Mesenchymal stem cell (in vitro differentiated cells and primary cell): ENCODE measurements at regions not wholly inside any gene's neighbourhood (a gene's known extent, or its start where the extent isn't known, plus 50 kb on each side); places are given as distances from the start of the nearest gene placed in this dataset.

Source experiments
- DNase-seq: peaks from one replicate; pipeline ENCODE4 v3.0.0-alpha.2; 2013
- H2AFZ ChIP-seq: one replicate; pipeline ENCODE4 v1.6.1; 2013; ENCODE audit warnings: low read depth, mild to moderate bottlenecking, control low read depth, inconsistent platforms, low read length, moderate library complexity
- H2AK5ac ChIP-seq: 2 replicates; pipeline ENCODE4 v1.6.1; 2013; ENCODE audit warnings: low read length, moderate library complexity, mild to moderate bottlenecking, inconsistent platforms; ENCODE audit not compliant: severe bottlenecking
- H2BK120ac ChIP-seq: one replicate; pipeline ENCODE4 v1.6.1; 2013; ENCODE audit warnings: low read depth, mild to moderate bottlenecking, inconsistent platforms, low read length, moderate library complexity
- H2BK12ac ChIP-seq, 2 experiments: one replicate each; pipeline ENCODE4 v1.6.1; 2013; ENCODE audit warnings: inconsistent platforms in 2 of 2, low read length in 2 of 2, mild to moderate bottlenecking in 2 of 2, moderate library complexity in 2 of 2, control low read depth in 1 of 2
- H2BK15ac ChIP-seq: one replicate; pipeline ENCODE4 v1.6.1; 2013; ENCODE audit warnings: mild to moderate bottlenecking, low read depth, inconsistent platforms; ENCODE audit not compliant: poor library complexity, severe bottlenecking
- H2BK5ac ChIP-seq: 2 replicates; pipeline ENCODE4 v1.6.1; 2013; ENCODE audit warnings: low read depth, mild to moderate bottlenecking, low read length, control low read depth, inconsistent platforms; ENCODE audit not compliant: poor library complexity, severe bottlenecking
- H3K14ac ChIP-seq, 2 experiments: one replicate each; pipeline ENCODE4 v1.6.1; 2013; ENCODE audit warnings: inconsistent platforms in 2 of 2, low read length in 2 of 2, control low read depth in 1 of 2, mild to moderate bottlenecking in 1 of 2, moderate library complexity in 1 of 2
- H3K18ac ChIP-seq, 2 experiments: one replicate each; pipeline ENCODE4 v1.6.1; 2013; ENCODE audit warnings: inconsistent platforms in 2 of 2, low read length in 2 of 2, control low read depth in 1 of 2, low read depth in 1 of 2, mild to moderate bottlenecking in 1 of 2
- H3K23ac ChIP-seq, 2 experiments: one replicate each; pipeline ENCODE4 v1.6.1; 2013; ENCODE audit warnings: inconsistent platforms in 2 of 2, low read length in 2 of 2, mild to moderate bottlenecking in 2 of 2, moderate library complexity in 2 of 2, control low read depth in 1 of 2
- H3K27ac ChIP-seq: 2 replicates; pipeline ENCODE4 v1.5.1; 2013; ENCODE audit warnings: mild to moderate bottlenecking, moderate library complexity, low read length, control low read depth, inconsistent platforms; ENCODE audit not compliant: poor library complexity, severe bottlenecking
- H3K27me3 ChIP-seq, 2 experiments: 2 replicates each; pipeline versions ENCODE4 v1.6.1 to v1.7.0; 2013; ENCODE audit warnings: low read length in 2 of 2, mild to moderate bottlenecking in 2 of 2, moderate library complexity in 2 of 2, control low read depth in 1 of 2, inconsistent platforms in 1 of 2; ENCODE audit not compliant: control insufficient read depth in 1 of 2, insufficient read depth in 1 of 2
- H3K36me3 ChIP-seq, 2 experiments: 2 replicates each; pipeline versions ENCODE4 v1.6.1 to v1.7.0; 2013; ENCODE audit warnings: low read length in 2 of 2, control low read depth in 1 of 2, inconsistent platforms in 1 of 2, low read depth in 1 of 2, mild to moderate bottlenecking in 1 of 2; ENCODE audit not compliant: insufficient read depth in 2 of 2, control insufficient read depth in 1 of 2
- H3K4ac ChIP-seq, 2 experiments: one replicate each; pipeline ENCODE4 v1.6.1; 2013; ENCODE audit warnings: inconsistent platforms in 2 of 2, low read length in 2 of 2, mild to moderate bottlenecking in 2 of 2, moderate library complexity in 2 of 2, control low read depth in 1 of 2, low read depth in 1 of 2
- H3K4me1 ChIP-seq: 2 replicates; pipeline ENCODE4 v1.6.1; 2013; ENCODE audit warnings: low read depth, low read length, control low read depth; ENCODE audit not compliant: control insufficient read depth, insufficient read depth
- H3K4me2 ChIP-seq: 2 replicates; pipeline ENCODE4 v1.6.1; 2013; ENCODE audit warnings: low read length, mild to moderate bottlenecking, inconsistent platforms; ENCODE audit not compliant: poor library complexity, severe bottlenecking
- H3K4me3 ChIP-seq, 2 experiments: 2 replicates each; pipeline versions ENCODE4 v1.5.1 to v1.7.0; 2013; ENCODE audit warnings: low read length in 2 of 2, mild to moderate bottlenecking in 2 of 2, control low read depth in 1 of 2, low read depth in 1 of 2; ENCODE audit not compliant: insufficient read depth in 1 of 2
- H3K79me1 ChIP-seq: replicated peaks from 2 replicates; pipeline ENCODE4 v1.6.1; 2013; ENCODE audit warnings: mild to moderate bottlenecking, control low read depth, low read length, inconsistent platforms; ENCODE audit not compliant: poor library complexity, severe bottlenecking
- H3K9ac ChIP-seq: 2 replicates; pipeline ENCODE4 v1.7.0; 2013; ENCODE audit warnings: mild to moderate bottlenecking, low read length, moderate library complexity
- H3K9me3 ChIP-seq: 2 replicates; pipeline ENCODE4 v1.7.0; 2013; ENCODE audit warnings: mild to moderate bottlenecking, low read length; ENCODE audit not compliant: control insufficient read depth
- H4K8ac ChIP-seq: one replicate; pipeline ENCODE4 v1.6.1; 2013; ENCODE audit warnings: inconsistent platforms, mild to moderate bottlenecking, low read length, moderate library complexity
- H4K91ac ChIP-seq: one replicate; pipeline ENCODE4 v1.6.1; 2013; ENCODE audit warnings: mild to moderate bottlenecking, low read length, inconsistent platforms
- WGBS: methylation state at CpG from one replicate; pipeline ENCODE4 v1.1.7; 2013; ENCODE audit warnings: mixed read lengths; 5-methylcytosine and 5-hydroxymethylcytosine counted together

DNA sequence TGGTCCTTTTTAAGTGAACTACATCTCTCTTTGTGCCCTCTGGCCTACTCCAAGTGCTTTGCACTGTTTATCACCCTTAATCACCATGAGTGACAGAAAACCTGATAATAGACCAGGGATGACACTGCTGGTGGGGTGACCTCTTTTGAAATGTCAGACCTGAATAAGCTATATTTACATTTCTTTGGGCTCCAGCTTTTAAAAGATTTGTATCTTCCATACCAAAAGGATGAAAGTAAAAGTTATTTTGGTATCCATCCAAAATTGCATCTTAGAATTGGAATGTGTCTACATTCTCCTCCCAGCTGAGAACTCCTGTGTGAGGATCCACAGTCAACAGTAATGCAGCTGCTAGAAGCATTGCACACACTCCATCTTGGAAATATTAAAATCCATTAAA lies 370.0 kb downstream of the CDH11 start:
- Histone ChIP-seq H3K23ac (no peak overlapping the region), H2AK5ac (no peak overlapping the region), H3K14ac (no peak overlapping the region), H4K91ac (no peak overlapping the region), H3K27me3 (no peaks in the 10 kb centered on the region), H3K4me2 (no peak overlapping the region), H3K9ac (no peak overlapping the region), H3K27ac (peak overlapping the region; percentile 38), H2AFZ (no peak overlapping the region), H4K8ac (no peak overlapping the region), H3K9me3 (no peaks in the 10 kb centered on the region), H3K4me1 (peaks cover 3% of the 10 kb centered on the region), H2BK120ac (no peak overlapping the region), H2BK15ac (no peak overlapping the region), H3K36me3 (no peaks in the 10 kb centered on the region), H3K4me3 (no peak overlapping the region), H3K4ac (no peak overlapping the region), H3K79me1 (no peaks in the 10 kb centered on the region), H2BK12ac (no peak overlapping the region), H3K18ac (no peak overlapping the region), H2BK5ac (no peak overlapping the region)
- peak; percentile 74 for DNase-seq

DNA sequence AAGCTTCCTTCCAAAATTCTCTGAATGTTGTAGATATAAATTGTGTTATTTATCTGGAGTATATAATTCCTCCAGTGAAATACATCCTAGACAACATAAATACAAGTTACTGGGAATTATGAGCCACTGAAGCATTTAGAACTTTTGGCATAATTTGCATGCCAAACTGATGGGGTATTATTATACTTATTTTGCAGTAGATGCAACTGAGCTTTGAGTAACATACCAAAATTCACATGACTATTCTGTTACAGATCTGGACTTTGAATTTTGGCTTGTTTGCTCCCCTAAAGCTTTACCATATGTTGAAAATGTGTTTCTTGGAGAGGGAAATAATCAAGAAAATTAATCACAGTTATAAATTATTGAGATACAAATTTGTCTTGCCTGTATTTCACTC lies 372.5 kb downstream of the CDH11 start:
- H3K9ac ChIP-seq: no peak overlapping the region
- H3K23ac ChIP-seq: no peak overlapping the region
- H2BK12ac ChIP-seq: no peak overlapping the region

DNA sequence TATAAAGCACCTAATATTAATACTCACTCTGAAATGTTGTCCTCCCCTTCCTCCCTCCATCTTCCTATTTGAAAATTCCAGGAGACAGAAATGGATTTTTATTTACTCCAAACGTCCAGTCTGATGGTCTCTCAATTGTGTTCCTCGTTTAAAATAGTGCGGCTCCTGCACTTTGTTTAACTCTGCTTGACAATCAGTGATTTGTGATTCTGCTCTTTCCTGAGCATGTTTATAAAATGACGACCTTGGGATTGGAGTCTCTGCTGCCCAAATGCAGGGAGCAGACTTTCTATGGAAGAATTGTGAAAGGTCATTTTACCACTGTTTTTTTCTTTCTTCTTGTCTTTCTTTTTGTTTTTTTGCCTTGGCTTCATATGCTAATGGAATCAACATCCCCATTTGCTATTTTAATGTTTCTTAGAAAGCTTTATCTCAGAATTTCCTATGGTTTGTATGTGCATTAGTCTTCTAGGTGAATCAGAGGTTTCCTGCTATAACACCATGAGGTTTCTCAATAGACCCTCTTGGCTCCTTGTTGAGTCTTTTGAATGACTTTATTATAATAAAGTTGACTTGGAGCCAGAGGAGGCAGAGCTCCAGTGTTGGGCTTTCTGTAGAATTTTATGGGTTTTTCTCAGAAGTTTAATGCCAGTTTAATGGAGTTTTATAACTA lies 376.5 kb downstream of the CDH11 start:
- Histone ChIP-seq H4K8ac (no peak overlapping the region), H3K18ac (no peak overlapping the region), H2AK5ac (no peak overlapping the region), H3K4me1 (no peaks in the 10 kb centered on the region), H3K14ac (no peak overlapping the region), H3K27ac (no peak overlapping the region), H2BK5ac (no peak overlapping the region), H3K23ac (no peak overlapping the region), H4K91ac (no peak overlapping the region), H2BK120ac (no peak overlapping the region), H3K9me3 (no peaks in the 10 kb centered on the region), H3K4ac (no peak overlapping the region), H2BK15ac (no peak overlapping the region), H3K27me3 (no peaks in the 10 kb centered on the region), H3K9ac (no peak overlapping the region), H3K4me3 (no peak overlapping the region), H2BK12ac (no peak overlapping the region), H2AFZ (no peak overlapping the region), H3K79me1 (no peaks in the 10 kb centered on the region), H3K4me2 (no peak overlapping the region), H3K36me3 (no peaks in the 10 kb centered on the region)
- WGBS: 1% methylated on average over 4 of the region's 4 CpGs
- DNase-seq: peak; percentile 65

More for the DNA sequence above, 372.5 kb downstream of the CDH11 start:
- H2AFZ ChIP-seq: no peak overlapping the region
- no peaks in the 10 kb centered on the region for H3K9me3 ChIP-seq
- H3K4ac ChIP-seq: no peak overlapping the region
- H3K36me3 ChIP-seq: no peaks in the 10 kb centered on the region
- no peak overlapping the region for H4K91ac ChIP-seq
- no peak overlapping the region for H2BK5ac ChIP-seq
- no peak overlapping the region for H2BK15ac ChIP-seq
- H3K27me3 ChIP-seq: no peaks in the 10 kb centered on the region
- H4K8ac ChIP-seq: no peak overlapping the region
- no peaks in the 10 kb centered on the region for H3K79me1 ChIP-seq
- no peak overlapping the region for H3K4me2 ChIP-seq
- peaks cover 3% of the 10 kb centered on the region for H3K4me1 ChIP-seq
- H2AK5ac ChIP-seq: no peak overlapping the region
- no peak overlapping the region for H3K27ac ChIP-seq
- no peak for DNase-seq
- H3K18ac ChIP-seq: no peak overlapping the region
- no peak overlapping the region for H3K14ac ChIP-seq
- no peak overlapping the region for H2BK120ac ChIP-seq
- no peak overlapping the region for H3K4me3 ChIP-seq

DNA sequence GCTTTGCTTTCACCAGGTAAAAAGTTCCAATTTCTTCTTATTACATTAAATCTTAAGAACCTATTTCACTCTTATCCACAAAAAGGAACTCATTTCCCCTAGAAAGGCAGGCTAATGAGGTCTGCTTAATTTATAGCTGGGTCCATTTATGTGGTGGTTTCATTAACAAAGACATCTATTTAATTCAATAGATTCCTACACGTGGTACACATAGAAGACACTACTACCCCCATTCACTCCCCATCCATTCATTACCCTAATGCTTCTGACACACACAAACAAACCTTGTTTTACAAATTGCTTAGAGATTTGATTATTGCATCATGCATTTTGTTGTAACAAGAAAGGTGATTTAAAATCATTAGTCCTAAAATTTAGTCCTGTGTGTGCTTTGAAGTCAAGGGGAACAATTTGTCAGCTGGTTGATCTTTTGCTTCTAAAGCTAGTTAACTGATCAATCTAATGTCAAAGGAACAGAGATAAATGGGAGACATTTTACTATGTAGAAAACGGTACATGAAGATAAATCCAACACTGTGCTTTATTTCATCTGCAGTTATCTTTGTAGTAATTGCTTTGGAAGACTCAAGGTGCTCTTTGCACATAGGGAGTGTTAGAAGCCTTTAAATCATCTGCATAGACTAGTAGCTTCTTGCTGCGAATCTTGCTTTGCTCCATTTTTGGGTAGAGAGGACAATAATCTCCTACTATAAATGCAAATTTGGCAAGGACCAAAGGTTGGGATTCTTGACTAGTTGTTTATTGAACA lies 379.2 kb downstream of the CDH11 start:
- Histone ChIP-seq H2BK120ac (no peak overlapping the region), H3K4ac (no peak overlapping the region), H2BK15ac (no peak overlapping the region), H3K18ac (no peak overlapping the region), H3K4me3 (no peak overlapping the region), H3K23ac (no peak overlapping the region), H3K27me3 (no peaks in the 10 kb centered on the region), H2AFZ (no peak overlapping the region), H2BK12ac (no peak overlapping the region), H3K14ac (no peak overlapping the region), H3K4me2 (no peak overlapping the region), H2BK5ac (no peak overlapping the region), H3K79me1 (no peaks in the 10 kb centered on the region), H3K9me3 (no peaks in the 10 kb centered on the region), H4K8ac (no peak overlapping the region), H3K27ac (no peak overlapping the region), H3K4me1 (no peaks in the 10 kb centered on the region), H3K9ac (no peak overlapping the region), H3K36me3 (no peaks in the 10 kb centered on the region), H4K91ac (no peak overlapping the region), H2AK5ac (no peak overlapping the region)
- WGBS: 100% methylated on average over 2 of the region's 3 CpGs
- no peak for DNase-seq
